SU-DHL-6 (cell line): ENCODE measurements at regions not wholly inside any gene's neighbourhood (a gene's known extent, or its start where the extent isn't known, plus 50 kb on each side); places are given as distances from the start of the nearest gene placed in this dataset.
"Not testable (repeated sequence)": the region's sequence is repeated elsewhere in the genome, so short reads cannot be mapped to it uniquely, and the experiment has no call there.

Experiments
- H2AFZ ChIP-seq: fragments of 200-600 bp; sonication (generic); 2 replicates; pipeline ENCODE4 v1.6.1; 2014; ENCODE audit warnings: low read depth, mild to moderate bottlenecking, moderate library complexity, mixed read lengths, antibody characterized with exemption, low read length; ENCODE audit not compliant: severe bottlenecking
- H3F3A ChIP-seq: fragments of 200-600 bp; shearing (Covaris generic); 2 replicates; pipeline ENCODE4 v1.6.0; 2016; ENCODE audit warnings: antibody characterized with exemption, mild to moderate bottlenecking; ENCODE audit not compliant: insufficient read depth
- H3K27ac ChIP-seq: fragments of 200-600 bp; sonication (generic); 2 replicates; pipeline ENCODE4 v1.5.1; 2016; ENCODE audit warnings: low read depth, mild to moderate bottlenecking, low read length, moderate library complexity, mixed read lengths
- H3K27me3 ChIP-seq: fragments of 200-600 bp; sonication (generic), shearing (Covaris generic); 2 replicates; pipeline ENCODE4 v1.6.0; 2014; ENCODE audit warnings: mild to moderate bottlenecking, low read length
- H3K36me3 ChIP-seq: fragments of 200-600 bp; sonication (generic); 2 replicates; pipeline ENCODE4 v1.6.1; 2014; ENCODE audit warnings: mild to moderate bottlenecking, low read length, mixed read lengths
- H3K4me2 ChIP-seq: fragments of 300-600, 200-600 bp; shearing (Covaris generic), sonication (generic); 2 replicates; pipeline ENCODE4 v1.6.0; 2014; ENCODE audit warnings: low read length, low read depth, mild to moderate bottlenecking; ENCODE audit not compliant: poor library complexity, severe bottlenecking
- H3K4me3 ChIP-seq: fragments of 200-600 bp; sonication (generic); 2 replicates; pipeline ENCODE4 v1.5.1; 2014; ENCODE audit warnings: antibody characterized with exemption, low read length, mild to moderate bottlenecking, mixed read lengths; ENCODE audit not compliant: insufficient read depth, poor library complexity, severe bottlenecking
- H3K79me2 ChIP-seq: fragments of 200-600 bp; sonication (generic); 2 replicates; pipeline ENCODE4 v1.6.1; 2014; ENCODE audit warnings: mild to moderate bottlenecking, low read length, moderate library complexity; ENCODE audit not compliant: insufficient read depth
- H3K9ac ChIP-seq: fragments of 200-600 bp; sonication (generic); 2 replicates; pipeline ENCODE4 v1.7.0; 2014; ENCODE audit warnings: mild to moderate bottlenecking, low read length
- H3K9me2 ChIP-seq: fragments of 200-600 bp; sonication (generic); replicated peaks from 2 replicates; pipeline ENCODE4 v1.6.1; 2014; ENCODE audit warnings: low read length; ENCODE audit not compliant: insufficient read depth
- H3K9me3 ChIP-seq: fragments of 200-600 bp; sonication (generic); 2 replicates; pipeline ENCODE4 v1.6.1; 2014; ENCODE audit warnings: low read length, mixed read lengths; ENCODE audit not compliant: insufficient read depth
- H4K20me1 ChIP-seq: fragments of 200-600 bp; sonication (generic); 2 replicates; pipeline ENCODE4 v1.6.1; 2014; ENCODE audit warnings: low read depth, mild to moderate bottlenecking, antibody characterized with exemption, low read length, moderate library complexity, mixed read lengths
- CTCF ChIP-seq: fragments of 200-600 bp; sonication (generic); IDR thresholded peaks from one replicate; pipeline ENCODE4 v1.5.1; 2017; ENCODE audit warnings: antibody characterized with exemption, mild to moderate bottlenecking, low read length, moderate library complexity; ENCODE audit not compliant: insufficient read depth, poor library complexity, severe bottlenecking
- EZH2phosphoT487 ChIP-seq: fragments of 200-600 bp; sonication (generic), shearing (Covaris generic); conservative IDR thresholded peaks from 2 replicates; pipeline ENCODE4 v1.6.1; 2018; ENCODE audit warnings: mild to moderate bottlenecking, antibody characterized with exemption, low read length, moderate library complexity, mixed read lengths

GRCh38 chr2:182506606-182507005, 79.8 kb upstream of the PDE1A start:
- H3K9ac ChIP-seq = no peak overlapping the region
- TF ChIP-seq CTCF (no peak), EZH2phosphoT487 (no peak)
- H3K79me2 ChIP-seq = no peaks in the 10 kb centered on the region
- no peaks in the 10 kb centered on the region for H3K36me3 ChIP-seq
- no peaks in the 10 kb centered on the region for H3K9me3 ChIP-seq
- H3K9me2 ChIP-seq = no peaks in the 10 kb centered on the region
- no peak overlapping the region for H3K4me2 ChIP-seq
- no peak overlapping the region for H2AFZ ChIP-seq
- H3K4me3 ChIP-seq = no peak overlapping the region
- H4K20me1 ChIP-seq = no peaks in the 10 kb centered on the region
- H3K27ac ChIP-seq = no peak overlapping the region
- H3F3A ChIP-seq = no peaks in the 10 kb centered on the region
- H3K27me3 ChIP-seq = no peaks in the 10 kb centered on the region

GRCh38 chr2:182508583-182508982, 81.7 kb upstream of the PDE1A start:
- not testable (repeated sequence) for H3K79me2 ChIP-seq, H3F3A ChIP-seq, H4K20me1 ChIP-seq, H3K27ac ChIP-seq, H3K4me3 ChIP-seq, H2AFZ ChIP-seq, H3K9me3 ChIP-seq, H3K27me3 ChIP-seq, H3K9ac ChIP-seq, H3K9me2 ChIP-seq, H3K4me2 ChIP-seq, H3K36me3 ChIP-seq

GRCh38 chr2:182509216-182509615, 82.4 kb upstream of the PDE1A start:
- Histone ChIP-seq H3K27me3 (no peaks in the 10 kb centered on the region), H3F3A (no peaks in the 10 kb centered on the region)

More at GRCh38 chr2:182509216-182509615, 82.4 kb upstream of the PDE1A start:
- Histone ChIP-seq H3K9me2 (no peaks in the 10 kb centered on the region), H3K9me3 (no peaks in the 10 kb centered on the region), H3K9ac (no peak overlapping the region), H3K36me3 (no peaks in the 10 kb centered on the region), H3K4me2 (no peak overlapping the region), H3K79me2 (no peaks in the 10 kb centered on the region), H3K4me3 (no peak overlapping the region), H3K27ac (no peak overlapping the region), H2AFZ (no peak overlapping the region), H4K20me1 (no peaks in the 10 kb centered on the region)
- no peak for TF ChIP-seq EZH2phosphoT487
- TF ChIP-seq CTCF = no peak
